ENCODE measurements at regions not wholly inside any gene's neighbourhood (a gene's known extent, or its start where the extent isn't known, plus 50 kb on each side); places are given as distances from the start of the nearest gene placed in this dataset.

DNA sequence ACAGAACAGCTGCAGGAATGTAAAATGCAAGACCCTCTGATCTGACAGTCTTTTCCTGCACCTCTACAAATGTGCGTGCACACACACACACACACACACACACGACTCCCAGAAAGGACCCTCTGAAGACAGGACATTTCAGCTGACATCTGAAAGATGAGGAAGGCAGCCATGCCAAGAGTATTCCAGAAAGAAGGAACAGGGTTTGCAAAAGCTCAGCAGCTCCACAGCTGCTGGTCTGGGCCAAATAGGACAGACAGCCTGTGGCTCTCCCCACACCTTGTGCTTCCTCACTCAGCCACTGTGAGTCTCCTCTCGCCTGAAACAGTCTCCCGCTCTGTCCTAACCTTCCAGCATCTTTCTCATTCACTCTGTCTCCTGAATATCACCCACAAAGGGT is 189.0 kb downstream of the PALM2AKAP2 start:
- Mint-ChIP-seq H3K36me3 (ENCODE audit: unreplicated experiment) (no peaks in the 10 kb centered on the region), H3K27ac (ENCODE audit: unreplicated experiment) (peak overlapping the region; percentile 36), H3K27me3 (ENCODE audit: unreplicated experiment) (no peaks in the 10 kb centered on the region), H3K4me1 (ENCODE audit: unreplicated experiment) (peaks cover 32% of the 10 kb centered on the region), H3K4me3 (ENCODE audit: unreplicated experiment) (no peak overlapping the region), H3K9me3 (ENCODE audit: unreplicated experiment) (no peaks in the 10 kb centered on the region)
- TF ChIP-seq, protein P1, sequence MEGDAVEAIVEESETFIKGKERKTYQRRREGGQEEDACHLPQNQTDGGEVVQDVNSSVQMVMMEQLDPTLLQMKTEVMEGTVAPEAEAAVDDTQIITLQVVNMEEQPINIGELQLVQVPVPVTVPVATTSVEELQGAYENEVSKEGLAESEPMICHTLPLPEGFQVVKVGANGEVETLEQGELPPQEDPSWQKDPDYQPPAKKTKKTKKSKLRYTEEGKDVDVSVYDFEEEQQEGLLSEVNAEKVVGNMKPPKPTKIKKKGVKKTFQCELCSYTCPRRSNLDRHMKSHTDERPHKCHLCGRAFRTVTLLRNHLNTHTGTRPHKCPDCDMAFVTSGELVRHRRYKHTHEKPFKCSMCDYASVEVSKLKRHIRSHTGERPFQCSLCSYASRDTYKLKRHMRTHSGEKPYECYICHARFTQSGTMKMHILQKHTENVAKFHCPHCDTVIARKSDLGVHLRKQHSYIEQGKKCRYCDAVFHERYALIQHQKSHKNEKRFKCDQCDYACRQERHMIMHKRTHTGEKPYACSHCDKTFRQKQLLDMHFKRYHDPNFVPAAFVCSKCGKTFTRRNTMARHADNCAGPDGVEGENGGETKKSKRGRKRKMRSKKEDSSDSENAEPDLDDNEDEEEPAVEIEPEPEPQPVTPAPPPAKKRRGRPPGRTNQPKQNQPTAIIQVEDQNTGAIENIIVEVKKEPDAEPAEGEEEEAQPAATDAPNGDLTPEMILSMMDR (IDR thresholded peaks at IDR 0.05), result peak; percentile 40
- DNase-seq (ENCODE audit: extremely low spot score, unreplicated experiment), result no peak

GRCh38 chr9:109969573-109970237 is 189.7 kb downstream of the PALM2AKAP2 start:
- H3K4me1 Mint-ChIP-seq (ENCODE audit: unreplicated experiment), result peaks cover 32% of the 10 kb centered on the region
- TF ChIP-seq, protein P1 (IDR thresholded peaks at IDR 0.05), result no peak
- H3K9me3 Mint-ChIP-seq (ENCODE audit: unreplicated experiment), result no peaks in the 10 kb centered on the region
- no peak overlapping the region for H3K27ac Mint-ChIP-seq (ENCODE audit: unreplicated experiment)
- H3K4me3 Mint-ChIP-seq (ENCODE audit: unreplicated experiment), result no peak overlapping the region
- H3K36me3 Mint-ChIP-seq (ENCODE audit: unreplicated experiment), result no peaks in the 10 kb centered on the region
- no peak for DNase-seq (ENCODE audit: extremely low spot score, unreplicated experiment)
- no peaks in the 10 kb centered on the region for H3K27me3 Mint-ChIP-seq (ENCODE audit: unreplicated experiment)

- TF ChIP-seq, protein P1 (IDR thresholded peaks at IDR 0.05), result no peak
- no peak overlapping the region for H3K4me3 Mint-ChIP-seq (ENCODE audit: unreplicated experiment)
- no peaks in the 10 kb centered on the region for H3K27me3 Mint-ChIP-seq (ENCODE audit: unreplicated experiment)
- H3K27ac Mint-ChIP-seq (ENCODE audit: unreplicated experiment), result no peak overlapping the region
- no peak for DNase-seq (ENCODE audit: extremely low spot score, unreplicated experiment)
- no peaks in the 10 kb centered on the region for H3K36me3 Mint-ChIP-seq (ENCODE audit: unreplicated experiment)
- H3K9me3 Mint-ChIP-seq (ENCODE audit: unreplicated experiment), result no peaks in the 10 kb centered on the region
- peaks cover 32% of the 10 kb centered on the region for H3K4me1 Mint-ChIP-seq (ENCODE audit: unreplicated experiment)
These were observed 191.2 kb downstream of the PALM2AKAP2 start for GRCh38 chr9:109971226-109971625.

GRCh38 chr9:109972026-109972882 is 192.3 kb downstream of the PALM2AKAP2 start:
- Mint-ChIP-seq H3K4me3 (ENCODE audit: unreplicated experiment) (no peak overlapping the region), H3K27me3 (ENCODE audit: unreplicated experiment) (no peaks in the 10 kb centered on the region), H3K36me3 (ENCODE audit: unreplicated experiment) (no peaks in the 10 kb centered on the region), H3K27ac (ENCODE audit: unreplicated experiment) (no peak overlapping the region), H3K4me1 (ENCODE audit: unreplicated experiment) (peaks cover 26% of the 10 kb centered on the region), H3K9me3 (ENCODE audit: unreplicated experiment) (no peaks in the 10 kb centered on the region)
- TF ChIP-seq, protein P1 (IDR thresholded peaks at IDR 0.05), result no peak
- DNase-seq (ENCODE audit: extremely low spot score, unreplicated experiment), result no peak

- H3K9me3 Mint-ChIP-seq (ENCODE audit: unreplicated experiment), result no peaks in the 10 kb centered on the region
- peaks cover 22% of the 10 kb centered on the region for H3K4me1 Mint-ChIP-seq (ENCODE audit: unreplicated experiment)
- H3K27me3 Mint-ChIP-seq (ENCODE audit: unreplicated experiment), result no peaks in the 10 kb centered on the region
- TF ChIP-seq, protein P1 (IDR thresholded peaks at IDR 0.05), result no peak
- no peaks in the 10 kb centered on the region for H3K36me3 Mint-ChIP-seq (ENCODE audit: unreplicated experiment)
- H3K27ac Mint-ChIP-seq (ENCODE audit: unreplicated experiment), result no peak overlapping the region
- no peak for DNase-seq (ENCODE audit: extremely low spot score, unreplicated experiment)
- no peak overlapping the region for H3K4me3 Mint-ChIP-seq (ENCODE audit: unreplicated experiment)
These were observed 193.3 kb downstream of the PALM2AKAP2 start for GRCh38 chr9:109973336-109973735.

All from osteocyte (in vitro differentiated cells).